ENCODE measurements at regions not wholly inside any gene's neighbourhood (a gene's known extent, or its start where the extent isn't known, plus 50 kb on each side); places are given as distances from the start of the nearest gene placed in this dataset.
"Not testable (repeated sequence)": the region's sequence is repeated elsewhere in the genome, so short reads cannot be mapped to it uniquely, and the experiment has no call there.

- no peak overlapping the region for H3K4me3 Mint-ChIP-seq
- H3K27me3 Mint-ChIP-seq (ENCODE audit: low read depth) = peaks cover 9% of the 10 kb centered on the region
- no peaks in the 10 kb centered on the region for H3K36me3 Mint-ChIP-seq (ENCODE audit: low read depth)
- peaks cover 4% of the 10 kb centered on the region for H3K9me3 Mint-ChIP-seq
- DNase-seq = no peak
- CTCF ChIA-PET = interaction anchor here (1.5 to 3.3 kb wide), 2 partner anchors 9 to 16 kb away, joined by 4 to 10 read pairs; no protein-coding TSS in a partner anchor
- H3K4me1 Mint-ChIP-seq (ENCODE audit: low read depth) = no peaks in the 10 kb centered on the region
- H3K27ac Mint-ChIP-seq = no peak overlapping the region
- intact Hi-C loops (cut with micrococcal nuclease) = no loop called here
These were observed 71.9 kb downstream of the DYNAP start for GRCh38 chr18:54662986-54663385.

GRCh38 chr18:54669701-54670100 is 78.7 kb downstream of the DYNAP start:
- CTCF ChIA-PET = interaction anchor here (1.7 to 3.3 kb wide), 4 partner anchors 22 to 277 kb away, joined by 4 to 28 read pairs (median 9); no protein-coding TSS in a partner anchor
- H3K9me3 Mint-ChIP-seq; DNase-seq; H3K4me3 Mint-ChIP-seq; H3K27me3 Mint-ChIP-seq (ENCODE audit: low read depth); H3K36me3 Mint-ChIP-seq (ENCODE audit: low read depth); H3K4me1 Mint-ChIP-seq (ENCODE audit: low read depth); H3K27ac Mint-ChIP-seq: not testable (repeated sequence)
- intact Hi-C loops (cut with micrococcal nuclease) = loop anchor here (5.0 to 10.0 kb wide), 2 partner anchors 1102 to 1905 kb away; no protein-coding TSS in a partner anchor

GRCh38 chr18:54671291-54671881 is 80.3 kb downstream of the DYNAP start:
- Mint-ChIP-seq H3K4me3 (no peak overlapping the region), H3K9me3 (no peaks in the 10 kb centered on the region), H3K36me3 (ENCODE audit: low read depth) (no peaks in the 10 kb centered on the region), H3K27ac (no peak overlapping the region), H3K27me3 (ENCODE audit: low read depth) (peaks cover 7% of the 10 kb centered on the region), H3K4me1 (ENCODE audit: low read depth) (no peaks in the 10 kb centered on the region)
- CTCF ChIA-PET = interaction anchor here (0.6 to 3.3 kb wide), 32 partner anchors 8 to 763 kb away, joined by 3 to 28 read pairs (median 4); partner anchors contain the start of gene RAB27B
- intact Hi-C loops (cut with micrococcal nuclease) = loop anchor here (1.0 to 10.0 kb wide), 5 partner anchors 112 to 1903 kb away; no protein-coding TSS in a partner anchor
- DNase-seq = no peak

- CTCF ChIA-PET = interaction anchor here (0.6 to 3.3 kb wide), 19 partner anchors 7 to 764 kb away, joined by 3 to 28 read pairs (median 5); partner anchors contain the start of gene RAB27B
- DNase-seq = no peak
- Mint-ChIP-seq H3K27me3 (ENCODE audit: low read depth) (peaks cover 7% of the 10 kb centered on the region), H3K27ac (no peak overlapping the region), H3K4me3 (no peak overlapping the region), H3K4me1 (ENCODE audit: low read depth) (no peaks in the 10 kb centered on the region), H3K9me3 (no peaks in the 10 kb centered on the region), H3K36me3 (ENCODE audit: low read depth) (no peaks in the 10 kb centered on the region)
- intact Hi-C loops (cut with micrococcal nuclease) = loop anchor here (5.0 to 10.0 kb wide), 2 partner anchors 1105 to 1903 kb away; no protein-coding TSS in a partner anchor
These were observed 81.1 kb downstream of the DYNAP start for GRCh38 chr18:54672109-54672508.

GRCh38 chr18:54672846-54673475 is 81.9 kb downstream of the DYNAP start:
- H3K27ac Mint-ChIP-seq = no peak overlapping the region
- no peak overlapping the region for H3K4me3 Mint-ChIP-seq
- H3K27me3 Mint-ChIP-seq (ENCODE audit: low read depth) = peaks cover 5% of the 10 kb centered on the region
- H3K36me3 Mint-ChIP-seq (ENCODE audit: low read depth) = no peaks in the 10 kb centered on the region
- CTCF ChIA-PET = no interaction called here
- intact Hi-C loops (cut with micrococcal nuclease) = loop anchor here (5.0 to 10.0 kb wide), 2 partner anchors 1106 to 1902 kb away; no protein-coding TSS in a partner anchor
- no peaks in the 10 kb centered on the region for H3K9me3 Mint-ChIP-seq
- DNase-seq = no peak
- no peaks in the 10 kb centered on the region for H3K4me1 Mint-ChIP-seq (ENCODE audit: low read depth)

- Mint-ChIP-seq H3K27me3 (ENCODE audit: low read depth) (peaks cover 5% of the 10 kb centered on the region), H3K4me1 (ENCODE audit: low read depth) (no peaks in the 10 kb centered on the region), H3K27ac (no peak overlapping the region), H3K36me3 (ENCODE audit: low read depth) (no peaks in the 10 kb centered on the region), H3K9me3 (no peaks in the 10 kb centered on the region), H3K4me3 (no peak overlapping the region)
- DNase-seq = no peak
- intact Hi-C loops (cut with micrococcal nuclease) = loop anchor here (5.0 to 10.0 kb wide), 2 partner anchors 1107 to 1901 kb away; no protein-coding TSS in a partner anchor
- CTCF ChIA-PET = interaction anchor here (0.9 kb wide), 1 partner anchor 309 kb away, joined by 4 read pairs; no protein-coding TSS in a partner anchor
These were observed 82.9 kb downstream of the DYNAP start for GRCh38 chr18:54673936-54674335.

GRCh38 chr18:54675076-54675475 is 84.0 kb downstream of the DYNAP start:
- Mint-ChIP-seq H3K36me3 (ENCODE audit: low read depth) (no peaks in the 10 kb centered on the region), H3K4me1 (ENCODE audit: low read depth) (peaks cover 4% of the 10 kb centered on the region), H3K4me3 (no peak overlapping the region), H3K27me3 (ENCODE audit: low read depth) (peaks cover 6% of the 10 kb centered on the region), H3K27ac (no peak overlapping the region), H3K9me3 (no peaks in the 10 kb centered on the region)
- intact Hi-C loops (cut with micrococcal nuclease) = loop anchor here (10.0 kb wide), 1 partner anchor 1900 kb away; no protein-coding TSS in a partner anchor
- CTCF ChIA-PET = interaction anchor here (0.7 to 0.9 kb wide), 2 partner anchors 104 to 308 kb away, joined by 3 to 4 read pairs; no protein-coding TSS in a partner anchor
- no peak for DNase-seq

GRCh38 chr18:54679318-54680149 is 88.5 kb downstream of the DYNAP start:
- no peaks in the 10 kb centered on the region for H3K36me3 Mint-ChIP-seq (ENCODE audit: low read depth)

GRCh38 chr18:54684784-54685183 is 93.7 kb downstream of the DYNAP start:
- peaks cover 1% of the 10 kb centered on the region for H3K4me1 Mint-ChIP-seq (ENCODE audit: low read depth)
- CTCF ChIA-PET = no interaction called here
- peaks cover 7% of the 10 kb centered on the region for H3K27me3 Mint-ChIP-seq (ENCODE audit: low read depth)
- no peak overlapping the region for H3K4me3 Mint-ChIP-seq
- no peak for DNase-seq
- intact Hi-C loops (cut with micrococcal nuclease) = no loop called here
- no peak overlapping the region for H3K27ac Mint-ChIP-seq
- H3K9me3 Mint-ChIP-seq = no peaks in the 10 kb centered on the region
- no peaks in the 10 kb centered on the region for H3K36me3 Mint-ChIP-seq (ENCODE audit: low read depth)

More at GRCh38 chr18:54679318-54680149, 88.5 kb downstream of the DYNAP start:
- CTCF ChIA-PET = interaction anchor here (0.7 to 2.8 kb wide), 8 partner anchors 8 to 307 kb away, joined by 3 to 16 read pairs (median 4); no protein-coding TSS in a partner anchor
- DNase-seq = no peak
- Mint-ChIP-seq H3K4me1 (ENCODE audit: low read depth) (peaks cover 4% of the 10 kb centered on the region), H3K27me3 (ENCODE audit: low read depth) (peaks cover 3% of the 10 kb centered on the region), H3K9me3 (no peaks in the 10 kb centered on the region), H3K27ac (no peak overlapping the region), H3K4me3 (no peak overlapping the region)
- intact Hi-C loops (cut with micrococcal nuclease) = loop anchor here (1.0 to 10.0 kb wide), 3 partner anchors 271 to 1895 kb away; no protein-coding TSS in a partner anchor

GRCh38 chr18:54689319-54689718 is 98.3 kb downstream of the DYNAP start:
- no peak overlapping the region for H3K27ac Mint-ChIP-seq
- CTCF ChIA-PET = interaction anchor here (1.2 kb wide), 1 partner anchor 294 kb away, joined by 4 read pairs; no protein-coding TSS in a partner anchor
- no peak for DNase-seq
- no peaks in the 10 kb centered on the region for H3K4me1 Mint-ChIP-seq (ENCODE audit: low read depth)
- no peaks in the 10 kb centered on the region for H3K9me3 Mint-ChIP-seq
- H3K36me3 Mint-ChIP-seq (ENCODE audit: low read depth) = no peaks in the 10 kb centered on the region
- intact Hi-C loops (cut with micrococcal nuclease) = no loop called here
- H3K4me3 Mint-ChIP-seq = no peak overlapping the region
- peaks cover 5% of the 10 kb centered on the region for H3K27me3 Mint-ChIP-seq (ENCODE audit: low read depth)

- H3K4me3 Mint-ChIP-seq = no peak overlapping the region
- DNase-seq = no peak
- intact Hi-C loops (cut with micrococcal nuclease) = no loop called here
- no peak overlapping the region for H3K27ac Mint-ChIP-seq
- H3K36me3 Mint-ChIP-seq (ENCODE audit: low read depth) = no peaks in the 10 kb centered on the region
- H3K9me3 Mint-ChIP-seq = no peaks in the 10 kb centered on the region
- CTCF ChIA-PET = no interaction called here
- no peaks in the 10 kb centered on the region for H3K4me1 Mint-ChIP-seq (ENCODE audit: low read depth)
- peaks cover 5% of the 10 kb centered on the region for H3K27me3 Mint-ChIP-seq (ENCODE audit: low read depth)
These were observed 99.2 kb downstream of the DYNAP start for GRCh38 chr18:54690198-54690597.

- no peaks in the 10 kb centered on the region for H3K4me1 Mint-ChIP-seq (ENCODE audit: low read depth)
- no peaks in the 10 kb centered on the region for H3K36me3 Mint-ChIP-seq (ENCODE audit: low read depth)
- H3K9me3 Mint-ChIP-seq = no peaks in the 10 kb centered on the region
- CTCF ChIA-PET = interaction anchor here (1.5 kb wide), 1 partner anchor 22 kb away, joined by 5 read pairs; no protein-coding TSS in a partner anchor
- no peak for DNase-seq
- no peak overlapping the region for H3K27ac Mint-ChIP-seq
- no peak overlapping the region for H3K4me3 Mint-ChIP-seq
- intact Hi-C loops (cut with micrococcal nuclease) = no loop called here
- peaks cover 6% of the 10 kb centered on the region for H3K27me3 Mint-ChIP-seq (ENCODE audit: low read depth)
These were observed 101.4 kb downstream of the DYNAP start for GRCh38 chr18:54692463-54692862.
